ENCODE measurements at regions not wholly inside any gene's neighbourhood (a gene's known extent, or its start where the extent isn't known, plus 50 kb on each side); places are given as distances from the start of the nearest gene placed in this dataset.
A peak's percentile ranks its signal among the peaks of the same experiment; 100 is the strongest.

- DNase-seq (ENCODE audit: low spot score): peak; percentile 47
- H3K27ac ChIP-seq: no peak overlapping the region
- TF ChIP-seq CTCF (IDR thresholded peaks at IDR 0.05): no peak
- H3K4me3 ChIP-seq: no peak overlapping the region
Measured at GRCh38 chr3:43783987-43784639, 93.4 kb downstream of the ABHD5 start.

GRCh38 chr3:43784640-43785011, 93.9 kb downstream of the ABHD5 start:
- Histone ChIP-seq H3K27ac (no peak overlapping the region), H3K4me3 (no peak overlapping the region)
- TF ChIP-seq CTCF (IDR thresholded peaks at IDR 0.05): no peak
- no peak for DNase-seq (ENCODE audit: low spot score)

- Histone ChIP-seq H3K4me3 (no peak overlapping the region), H3K27ac (no peak overlapping the region)
- TF ChIP-seq CTCF (IDR thresholded peaks at IDR 0.05): no peak
- DNase-seq (ENCODE audit: low spot score): peak; percentile 56
Measured at GRCh38 chr3:43785551-43785950, 94.8 kb downstream of the ABHD5 start.

DNA sequence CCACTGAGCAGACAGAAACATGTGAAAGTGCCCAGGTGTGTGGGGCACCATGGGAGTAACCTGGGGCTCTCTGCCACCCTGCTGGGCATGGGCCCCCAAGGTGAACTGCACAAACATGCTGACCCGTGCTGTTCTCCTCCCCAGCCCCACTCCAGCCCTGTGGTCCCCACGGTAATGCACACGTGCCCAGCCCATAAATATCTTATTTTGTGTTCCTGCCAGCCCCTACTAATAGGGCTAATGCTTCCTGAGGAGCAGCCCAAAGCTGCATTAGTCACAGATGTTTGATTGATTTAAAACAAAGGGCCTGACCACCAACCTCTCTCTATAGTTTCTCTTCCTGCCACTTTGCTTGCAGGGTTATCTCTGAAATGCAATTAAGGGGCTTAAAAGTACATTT, 95.4 kb downstream of the ABHD5 start:
- no peak overlapping the region for H3K27ac ChIP-seq
- DNase-seq (ENCODE audit: low spot score): peak; percentile 43
- no peak overlapping the region for H3K4me3 ChIP-seq
- no peak for TF ChIP-seq CTCF (IDR thresholded peaks at IDR 0.05)

GRCh38 chr3:43786526-43787305, 96.0 kb downstream of the ABHD5 start:
- peak; percentile 62 for DNase-seq (ENCODE audit: low spot score)
- Histone ChIP-seq H3K4me3 (no peak overlapping the region), H3K27ac (no peak overlapping the region)
- TF ChIP-seq CTCF (IDR thresholded peaks at IDR 0.05): no peak

- Histone ChIP-seq H3K27ac (no peak overlapping the region), H3K4me3 (no peak overlapping the region)
- TF ChIP-seq CTCF (IDR thresholded peaks at IDR 0.05): no peak
- DNase-seq (ENCODE audit: low spot score): no peak
Measured at GRCh38 chr3:43787330-43787729, 96.6 kb downstream of the ABHD5 start.

- DNase-seq (ENCODE audit: low spot score): no peak
- H3K27ac ChIP-seq: no peak overlapping the region
- TF ChIP-seq CTCF (IDR thresholded peaks at IDR 0.05): no peak
- no peak overlapping the region for H3K4me3 ChIP-seq
Measured at GRCh38 chr3:43789028-43789427, 98.3 kb downstream of the ABHD5 start.

All from coronary artery (tissue), 2 donors.